ENCODE measurements at regions not wholly inside any gene's neighbourhood (a gene's known extent, or its start where the extent isn't known, plus 50 kb on each side); places are given as distances from the start of the nearest gene placed in this dataset.

DNA sequence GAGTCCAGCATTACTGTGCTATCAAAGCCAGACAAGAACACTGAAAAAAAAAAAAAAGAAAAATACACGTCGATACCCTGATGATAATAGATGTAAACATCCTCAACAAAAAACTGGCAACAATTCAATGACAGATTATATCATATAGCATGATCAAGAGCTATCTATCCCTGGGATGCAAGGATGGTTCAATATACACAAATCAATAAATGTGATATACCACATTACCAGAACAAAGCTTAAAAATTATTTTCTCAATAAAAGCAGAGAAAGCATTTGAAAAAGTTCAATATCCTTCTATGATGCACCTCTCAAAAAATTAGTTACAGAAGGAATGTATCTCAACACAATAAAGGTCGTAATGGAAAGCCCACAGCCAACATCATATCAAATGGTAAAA is 332.8 kb upstream of the MMADHC start:
- Mint-ChIP-seq H3K27me3 (no peaks in the 10 kb centered on the region), H3K36me3 (ENCODE audit: insufficient read depth) (no peaks in the 10 kb centered on the region), H3K9me3 (peaks cover 24% of the 10 kb centered on the region), H3K4me1 (no peaks in the 10 kb centered on the region), H3K4me3 (no peak overlapping the region), H3K27ac (ENCODE audit: low read depth) (no peak overlapping the region)
- DNase-seq (ENCODE audit: low spot score in 2 of 2) (no peak), ATAC-seq (replicated peaks; ENCODE audit: extremely low read depth, poor library complexity, severe bottlenecking) (no peak)

DNA sequence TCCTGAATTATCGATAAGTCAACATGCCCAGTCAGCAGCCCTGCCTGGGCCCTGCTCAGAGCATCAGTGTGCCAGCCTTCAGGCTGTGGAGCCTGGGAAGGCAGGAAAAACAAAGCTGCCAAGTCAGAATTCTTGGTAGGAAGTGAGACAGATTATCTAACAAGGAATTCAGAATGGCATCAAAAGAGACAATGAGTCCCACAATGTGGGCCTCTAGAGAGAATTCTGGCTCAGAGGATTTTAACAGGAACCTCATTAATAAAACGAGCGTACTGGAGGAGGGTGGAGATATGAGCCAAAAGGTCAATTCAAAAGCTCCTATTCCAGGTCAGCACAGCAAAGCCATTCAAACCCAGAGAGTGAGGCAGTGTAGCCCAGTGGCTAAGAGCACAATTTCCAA is 327.6 kb upstream of the MMADHC start:
- no peaks in the 10 kb centered on the region for H3K27me3 Mint-ChIP-seq
- H3K4me1 Mint-ChIP-seq: no peaks in the 10 kb centered on the region
- no peak overlapping the region for H3K4me3 Mint-ChIP-seq
- no peak overlapping the region for H3K27ac Mint-ChIP-seq (ENCODE audit: low read depth)
- ATAC-seq (replicated peaks; ENCODE audit: extremely low read depth, poor library complexity, severe bottlenecking) (no peak), DNase-seq (ENCODE audit: low spot score in 2 of 2) (no peak)
- no peaks in the 10 kb centered on the region for H3K36me3 Mint-ChIP-seq (ENCODE audit: insufficient read depth)
- H3K9me3 Mint-ChIP-seq: peaks cover 29% of the 10 kb centered on the region

DNA sequence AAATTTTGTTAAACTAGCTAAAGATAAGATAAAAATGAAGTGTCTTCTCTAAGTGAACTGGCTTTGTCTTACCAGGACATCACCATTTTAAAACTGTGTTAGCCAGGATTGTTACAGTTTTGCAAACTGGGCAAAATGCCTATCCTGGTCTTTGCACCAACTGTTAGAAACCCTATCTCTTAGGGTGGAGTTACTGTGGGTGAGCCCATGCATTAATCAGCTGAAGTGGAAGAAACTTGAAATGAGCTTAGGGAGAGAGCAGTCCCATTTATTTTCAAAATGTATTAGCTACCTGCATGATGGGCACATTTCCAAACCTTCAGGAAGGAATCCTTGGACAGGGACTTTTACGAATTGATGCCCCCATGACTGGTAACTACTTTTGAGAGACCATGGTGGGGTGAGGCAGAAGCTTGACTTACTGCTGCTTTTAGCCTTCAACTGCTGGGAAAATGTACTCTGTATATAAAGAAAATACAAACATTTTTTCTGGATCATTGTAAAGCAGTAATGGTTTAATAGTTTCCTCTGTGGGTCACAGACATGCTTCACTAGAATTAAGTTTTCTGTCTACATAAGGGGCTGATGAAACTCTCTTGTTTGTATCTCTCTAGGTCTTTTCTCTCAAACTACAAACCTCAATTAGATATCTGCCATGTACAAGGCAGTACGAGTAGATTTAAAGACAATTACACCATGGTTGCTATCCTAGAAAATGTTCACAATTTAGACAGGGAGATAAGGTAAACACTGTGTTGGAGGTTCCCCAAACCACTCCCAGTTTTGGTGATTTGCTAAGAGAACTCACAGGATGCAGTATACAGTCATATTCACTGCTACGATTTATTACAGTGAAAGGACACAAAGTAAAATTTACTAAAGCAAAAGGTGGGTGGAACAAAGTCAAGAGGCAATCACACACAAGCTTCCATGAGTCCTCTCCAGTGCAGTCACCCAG is 321.4 kb upstream of the MMADHC start:
- DNase-seq (ENCODE audit: low spot score in 2 of 2) (no peak), ATAC-seq (replicated peaks; ENCODE audit: extremely low read depth, poor library complexity, severe bottlenecking) (no peak)
- no peaks in the 10 kb centered on the region for H3K27me3 Mint-ChIP-seq
- no peaks in the 10 kb centered on the region for H3K4me1 Mint-ChIP-seq
- H3K27ac Mint-ChIP-seq (ENCODE audit: low read depth): no peak overlapping the region
- H3K9me3 Mint-ChIP-seq: peaks cover 12% of the 10 kb centered on the region
- no peak overlapping the region for H3K4me3 Mint-ChIP-seq
- H3K36me3 Mint-ChIP-seq (ENCODE audit: insufficient read depth): no peaks in the 10 kb centered on the region

DNA sequence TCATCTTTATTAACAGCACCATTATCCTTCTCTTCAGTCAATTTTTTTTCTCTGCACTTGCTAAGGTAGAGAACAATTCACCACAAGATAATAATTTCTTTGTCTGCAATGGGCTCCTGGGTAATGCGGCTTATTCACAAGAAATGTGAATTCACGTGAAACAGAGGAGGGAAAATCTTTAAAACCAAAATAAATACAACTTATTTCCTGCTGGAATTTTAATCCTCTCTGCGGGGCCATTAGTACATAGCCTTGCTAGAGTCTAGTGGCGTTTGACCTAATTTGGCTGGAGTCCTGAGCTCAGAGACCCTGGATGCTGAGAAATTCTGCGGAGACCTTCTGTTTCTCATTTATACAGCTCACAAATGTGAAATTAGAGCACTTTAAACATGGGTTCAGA is 319.3 kb upstream of the MMADHC start:
- no peaks in the 10 kb centered on the region for H3K27me3 Mint-ChIP-seq
- no peaks in the 10 kb centered on the region for H3K4me1 Mint-ChIP-seq
- H3K27ac Mint-ChIP-seq (ENCODE audit: low read depth): no peak overlapping the region
- DNase-seq (ENCODE audit: low spot score in 2 of 2): no peak
- H3K9me3 Mint-ChIP-seq: peaks cover 11% of the 10 kb centered on the region
- no peak overlapping the region for H3K4me3 Mint-ChIP-seq
- ATAC-seq (replicated peaks; ENCODE audit: extremely low read depth, poor library complexity, severe bottlenecking): no peak
- no peaks in the 10 kb centered on the region for H3K36me3 Mint-ChIP-seq (ENCODE audit: insufficient read depth)

DNA sequence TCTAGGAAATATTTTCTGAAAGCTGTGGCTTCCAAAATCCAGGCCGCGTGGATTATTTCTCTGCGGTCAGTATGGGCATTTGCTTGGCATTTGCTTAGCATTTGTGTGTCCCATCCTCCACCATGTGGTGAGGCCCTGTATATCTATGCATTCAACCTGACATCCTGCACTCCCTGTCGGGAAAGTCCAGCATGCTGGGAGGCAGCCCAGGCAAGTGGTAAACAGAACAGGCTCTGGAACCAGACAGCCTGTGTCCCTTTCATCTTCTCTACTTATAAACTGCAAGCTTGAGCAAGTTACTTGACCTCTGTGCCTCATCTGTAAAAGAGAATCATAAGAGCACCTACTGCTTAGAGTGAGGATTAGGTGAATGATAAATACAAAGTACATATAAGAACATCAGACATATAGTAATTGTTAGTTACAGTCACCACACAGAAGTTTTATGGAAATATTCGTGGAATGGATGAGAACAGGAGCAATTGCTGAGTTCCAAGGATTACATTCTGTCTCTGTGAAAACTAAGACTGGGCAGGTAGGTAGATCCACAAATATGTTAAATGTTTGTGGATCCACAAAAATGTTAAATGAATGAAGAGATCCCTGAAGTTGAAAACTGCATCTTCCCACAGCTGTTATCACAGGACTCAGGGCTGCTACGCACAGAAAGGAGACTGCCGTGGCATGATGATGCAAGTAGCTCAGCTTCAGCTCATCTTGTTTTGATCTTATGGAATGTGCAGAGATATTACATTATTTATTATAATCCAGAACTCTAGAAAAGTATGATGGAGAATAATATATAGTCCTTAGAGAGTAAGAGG is 317.0 kb upstream of the MMADHC start:
- no peak for DNase-seq (ENCODE audit: low spot score in 2 of 2)
- Mint-ChIP-seq H3K36me3 (ENCODE audit: insufficient read depth) (no peaks in the 10 kb centered on the region), H3K4me1 (no peaks in the 10 kb centered on the region), H3K9me3 (no peaks in the 10 kb centered on the region), H3K4me3 (no peak overlapping the region), H3K27ac (ENCODE audit: low read depth) (no peak overlapping the region), H3K27me3 (no peaks in the 10 kb centered on the region)
- no peak for ATAC-seq (replicated peaks; ENCODE audit: extremely low read depth, poor library complexity, severe bottlenecking)

DNA sequence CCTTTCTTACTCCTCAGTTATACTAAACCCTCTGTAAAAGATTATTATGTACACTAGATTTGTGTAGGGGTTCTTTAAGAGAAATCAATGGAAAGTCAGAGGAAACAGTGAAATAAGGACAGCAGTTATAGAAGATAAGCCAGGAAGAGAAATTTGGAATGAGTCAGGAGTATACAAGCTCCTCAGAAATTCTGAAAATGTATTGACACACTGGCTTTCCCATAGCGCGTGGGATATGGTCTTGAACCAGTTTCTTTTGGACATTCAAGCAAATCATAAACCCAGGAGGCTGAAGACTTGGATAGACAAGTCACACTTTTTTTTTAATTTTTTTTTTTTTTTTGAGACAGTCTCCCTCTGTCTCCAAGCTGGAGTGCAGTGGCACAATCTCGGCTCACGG is 316.1 kb upstream of the MMADHC start:
- Mint-ChIP-seq H3K4me3 (no peak overlapping the region), H3K27me3 (no peaks in the 10 kb centered on the region), H3K36me3 (ENCODE audit: insufficient read depth) (no peaks in the 10 kb centered on the region), H3K9me3 (no peaks in the 10 kb centered on the region), H3K27ac (ENCODE audit: low read depth) (no peak overlapping the region), H3K4me1 (no peaks in the 10 kb centered on the region)
- DNase-seq (ENCODE audit: low spot score in 2 of 2) (no peak), ATAC-seq (replicated peaks; ENCODE audit: extremely low read depth, poor library complexity, severe bottlenecking) (no peak)

DNA sequence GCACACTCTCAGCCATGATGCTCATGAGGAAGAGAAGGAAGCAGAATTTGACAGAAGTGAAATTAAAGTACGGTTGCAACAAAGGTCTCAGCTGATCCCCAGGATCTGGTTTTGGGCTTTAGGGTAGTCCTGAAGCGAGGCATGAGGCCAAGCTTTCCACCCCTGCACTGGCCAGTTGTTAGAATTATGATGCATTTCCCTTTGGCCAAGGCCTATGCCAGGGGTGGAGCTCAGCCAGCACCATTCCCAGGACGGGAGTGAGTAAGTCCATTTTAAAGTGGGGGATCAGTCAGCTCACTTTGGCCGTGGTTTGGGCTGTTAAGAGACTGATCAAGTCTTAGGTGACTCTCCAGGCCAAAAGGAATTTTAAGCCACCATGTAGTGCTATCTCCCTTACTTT is 314.5 kb upstream of the MMADHC start:
- no peak for ATAC-seq (replicated peaks; ENCODE audit: extremely low read depth, poor library complexity, severe bottlenecking)

DNA sequence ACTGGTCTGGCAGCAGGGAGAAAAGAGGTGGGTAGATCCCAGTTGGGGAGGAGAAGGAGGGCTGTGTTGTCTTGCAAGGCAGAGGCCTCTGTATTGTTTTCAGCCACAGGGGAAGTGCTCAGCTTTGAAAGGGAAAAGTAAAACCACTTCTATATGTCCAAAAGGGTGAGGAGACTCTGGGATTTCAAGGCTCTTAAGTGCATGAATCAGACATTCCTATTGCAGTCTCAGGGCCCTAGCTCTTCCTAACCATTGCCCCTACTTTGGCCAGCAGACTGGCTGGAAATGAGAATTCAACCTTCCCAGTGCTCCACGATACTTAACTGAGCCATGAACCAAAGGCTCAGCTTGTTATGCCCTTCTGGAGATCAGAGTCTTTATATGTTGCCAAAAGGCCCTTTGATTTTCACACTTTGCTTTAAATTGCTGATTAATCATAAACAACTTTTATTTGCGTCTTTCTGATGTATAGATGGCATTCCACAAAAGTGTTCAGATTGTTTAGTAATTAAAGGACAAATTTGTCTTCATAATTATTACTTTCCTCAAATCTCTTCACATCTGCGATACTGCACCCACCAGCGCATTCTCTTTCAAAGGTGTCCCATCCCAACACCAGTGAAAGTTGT is 313.8 kb upstream of the MMADHC start:
- Mint-ChIP-seq H3K9me3 (no peaks in the 10 kb centered on the region), H3K4me1 (no peaks in the 10 kb centered on the region)

More for the DNA sequence above, 314.5 kb upstream of the MMADHC start:
- no peaks in the 10 kb centered on the region for H3K36me3 Mint-ChIP-seq (ENCODE audit: insufficient read depth)
- no peaks in the 10 kb centered on the region for H3K4me1 Mint-ChIP-seq
- H3K9me3 Mint-ChIP-seq: no peaks in the 10 kb centered on the region
- no peaks in the 10 kb centered on the region for H3K27me3 Mint-ChIP-seq
- DNase-seq (ENCODE audit: low spot score in 2 of 2): no peak
- no peak overlapping the region for H3K4me3 Mint-ChIP-seq
- H3K27ac Mint-ChIP-seq (ENCODE audit: low read depth): no peak overlapping the region

DNA sequence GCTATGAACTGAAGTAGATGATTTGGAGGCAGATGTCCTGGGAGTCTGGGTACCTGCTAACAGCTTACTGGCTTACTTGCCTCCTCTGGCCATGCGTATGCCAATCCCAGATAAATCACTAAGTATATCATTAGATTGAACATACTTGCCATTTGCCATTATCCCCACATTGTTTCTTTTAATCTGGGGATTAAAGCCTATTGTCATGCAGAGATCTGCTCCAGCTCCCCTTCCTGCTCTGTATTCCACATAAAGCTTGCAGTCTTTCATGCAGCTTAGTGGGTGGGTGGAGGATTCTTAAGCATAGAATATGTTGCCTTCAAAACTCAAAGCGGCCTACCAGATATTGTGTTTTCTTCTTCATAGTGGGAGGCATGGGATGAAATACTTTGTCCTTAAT is 311.8 kb upstream of the MMADHC start:
- Mint-ChIP-seq H3K4me1 (no peaks in the 10 kb centered on the region), H3K27me3 (no peaks in the 10 kb centered on the region), H3K9me3 (no peaks in the 10 kb centered on the region), H3K4me3 (no peak overlapping the region), H3K27ac (ENCODE audit: low read depth) (no peak overlapping the region), H3K36me3 (ENCODE audit: insufficient read depth) (no peaks in the 10 kb centered on the region)
- ATAC-seq (replicated peaks; ENCODE audit: extremely low read depth, poor library complexity, severe bottlenecking) (no peak), DNase-seq (ENCODE audit: low spot score in 2 of 2) (no peak)

More for the DNA sequence above, 313.8 kb upstream of the MMADHC start:
- Mint-ChIP-seq H3K27ac (ENCODE audit: low read depth) (no peak overlapping the region), H3K27me3 (no peaks in the 10 kb centered on the region), H3K4me3 (no peak overlapping the region), H3K36me3 (ENCODE audit: insufficient read depth) (no peaks in the 10 kb centered on the region)
- DNase-seq (ENCODE audit: low spot score in 2 of 2) (no peak), ATAC-seq (replicated peaks; ENCODE audit: extremely low read depth, poor library complexity, severe bottlenecking) (no peak)

DNA sequence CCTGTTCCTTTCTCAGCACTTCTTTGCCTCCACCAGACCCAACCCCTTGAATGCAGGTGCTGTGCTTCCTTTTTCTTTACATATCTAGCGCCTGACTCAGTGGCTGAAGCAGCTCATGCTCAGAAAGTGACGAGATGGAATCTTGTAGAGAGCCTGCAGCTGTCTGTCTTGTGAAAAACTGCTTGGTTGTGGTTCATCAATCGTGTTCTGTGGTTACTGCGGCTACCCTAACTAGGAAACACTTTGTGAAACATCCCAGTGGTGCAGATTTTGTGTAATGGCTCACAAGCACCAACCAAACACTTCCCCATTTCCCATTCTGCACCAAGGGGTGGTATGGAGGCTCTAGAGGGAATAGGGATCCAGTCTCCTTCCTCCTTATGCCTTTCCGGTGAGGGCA is 307.2 kb upstream of the MMADHC start:
- no peak for ATAC-seq (replicated peaks; ENCODE audit: extremely low read depth, poor library complexity, severe bottlenecking)
- DNase-seq (ENCODE audit: low spot score in 2 of 2): no peak
- H3K9me3 Mint-ChIP-seq: peaks cover 3% of the 10 kb centered on the region
- H3K4me3 Mint-ChIP-seq: no peak overlapping the region
- no peaks in the 10 kb centered on the region for H3K4me1 Mint-ChIP-seq
- no peaks in the 10 kb centered on the region for H3K27me3 Mint-ChIP-seq
- H3K27ac Mint-ChIP-seq (ENCODE audit: low read depth): no peak overlapping the region
- H3K36me3 Mint-ChIP-seq (ENCODE audit: insufficient read depth): no peaks in the 10 kb centered on the region

DNA sequence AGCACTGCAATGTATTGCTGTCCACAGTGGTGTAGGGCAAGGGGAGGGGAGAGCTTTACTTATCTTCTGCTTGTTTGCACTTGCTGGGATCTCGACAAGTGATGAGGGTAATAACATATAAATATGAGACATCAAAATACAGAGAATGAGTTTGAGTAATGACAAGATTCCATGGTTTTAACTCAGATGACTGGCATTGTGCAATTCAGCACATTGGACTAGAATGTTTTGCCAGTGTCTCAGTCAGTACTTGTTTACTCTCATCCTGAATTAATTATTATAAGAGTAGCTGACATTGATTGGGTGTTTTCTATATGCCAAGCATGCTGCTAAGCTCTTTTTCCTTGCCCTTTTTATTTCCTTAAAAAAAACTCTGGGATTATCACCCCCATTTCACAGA is 306.7 kb upstream of the MMADHC start:
- Mint-ChIP-seq H3K4me1 (no peaks in the 10 kb centered on the region), H3K27ac (ENCODE audit: low read depth) (no peak overlapping the region), H3K9me3 (peaks cover 9% of the 10 kb centered on the region), H3K36me3 (ENCODE audit: insufficient read depth) (no peaks in the 10 kb centered on the region), H3K27me3 (no peaks in the 10 kb centered on the region), H3K4me3 (no peak overlapping the region)
- ATAC-seq (replicated peaks; ENCODE audit: extremely low read depth, poor library complexity, severe bottlenecking) (no peak), DNase-seq (ENCODE audit: low spot score in 2 of 2) (no peak)

DNA sequence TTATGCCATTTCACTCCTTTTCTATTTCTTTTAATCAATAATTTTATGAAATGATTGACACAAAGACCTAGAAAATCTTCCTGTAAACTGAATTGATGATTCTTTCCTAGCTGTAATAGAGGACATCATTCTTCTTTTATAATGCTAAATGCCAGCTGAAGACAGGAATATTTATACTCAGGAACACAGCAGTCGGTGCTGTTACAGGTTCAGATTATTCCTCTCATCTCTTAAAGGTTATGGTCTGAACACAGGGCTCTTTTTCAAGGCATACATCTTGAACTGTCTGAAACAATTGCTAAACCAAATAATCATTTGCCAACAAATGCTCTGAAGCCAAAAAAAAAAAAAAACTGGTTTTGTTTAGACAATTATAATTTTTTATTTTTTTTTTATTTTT is 305.0 kb upstream of the MMADHC start:
- ATAC-seq (replicated peaks; ENCODE audit: extremely low read depth, poor library complexity, severe bottlenecking): no peak
- no peaks in the 10 kb centered on the region for H3K36me3 Mint-ChIP-seq (ENCODE audit: insufficient read depth)

More for the DNA sequence above, 305.0 kb upstream of the MMADHC start:
- Mint-ChIP-seq H3K4me1 (no peaks in the 10 kb centered on the region), H3K4me3 (no peak overlapping the region), H3K27me3 (no peaks in the 10 kb centered on the region), H3K9me3 (peaks cover 9% of the 10 kb centered on the region), H3K27ac (ENCODE audit: low read depth) (no peak overlapping the region)
- DNase-seq (ENCODE audit: low spot score in 2 of 2): no peak
